ENCODE measurements at regions not wholly inside any gene's neighbourhood (a gene's known extent, or its start where the extent isn't known, plus 50 kb on each side); places are given as distances from the start of the nearest gene placed in this dataset.

- TF ChIP-seq POLR2AphosphoS5 (IDR thresholded peaks at IDR 0.05; ENCODE audit: low read depth) (no peak), EZH2 (IDR thresholded peaks at IDR 0.05; ENCODE audit: low read depth, unreplicated experiment) (no peak), REST (IDR thresholded peaks at IDR 0.05; ENCODE audit: unreplicated experiment) (no peak), CTCF (conservative IDR thresholded peaks at IDR 0.05; ENCODE audit: low read depth in 2 of 2) (no peak), EZH2phosphoT487 (IDR thresholded peaks at IDR 0.05; ENCODE audit: unreplicated experiment) (no peak), CREB1 (CRISPR knock-in tag; IDR thresholded peaks at IDR 0.05; ENCODE audit: low read depth) (no peak), NANOG (IDR thresholded peaks at IDR 0.05; ENCODE audit: borderline replicate concordance) (no peak), ZNF114 (CRISPR knock-in tag; IDR thresholded peaks at IDR 0.05) (no peak)
These were observed 268.7 kb downstream of the CD83 start for GRCh38 chr6:14386263-14386662.
